HepG2 (cell line): ENCODE measurements at regions not wholly inside any gene's neighbourhood (a gene's known extent, or its start where the extent isn't known, plus 50 kb on each side); places are given as distances from the start of the nearest gene placed in this dataset.

Experiments used
- ATAC-seq: fragments of 200-7000 bp; cut with Tn5 transposase; 3 replicates; pipeline ENCODE4 v1.9.1; 2020; ENCODE audit warnings: mild to moderate bottlenecking, moderate library complexity
- BruUV-seq: library from RNA; stranded (reverse); fragments of 400-500 nt; replicated peaks from 2 replicates; lab custom pipeline; 2021; lab: Mats Ljungman, UMichigan
- CTCF ChIA-PET: fragments of 300-600 bp; formaldehyde crosslinking; extraction: SDS; loops from one replicate; lab custom pipeline; 2021; ENCODE audit warnings: low total read pairs, inconsistent platforms, low intra/inter-chr PET ratio; lab: Yijun Ruan, JAX
- POLR2A ChIA-PET: fragments of 350-600 bp; sonication (Branson Sonifier 250); formaldehyde crosslinking; loops from one replicate; lab custom pipeline; 2020; ENCODE audit warnings: antibody characterized with exemption, inconsistent platforms; lab: Yijun Ruan, JAX
- DNase-seq: peaks from one replicate; pipeline ENCODE4 v3.0.0-alpha.2; 2015; ENCODE audit warnings: low spot score
- FAIRE-seq: peaks from 3 replicates; lab custom pipeline; 2011; peaks lifted over from hg19 to GRCh38; lab: Jason Lieb, UNC
- H2AFZ ChIP-seq: one replicate; pipeline ENCODE4 v1.6.1; 2011; ENCODE audit warnings: low read length, inconsistent platforms
- H3K27ac ChIP-seq: fragments of 300-600 bp; 3 replicates; pipeline ENCODE4 v1.8.0; 2011; ENCODE audit warnings: mixed run types, mild to moderate bottlenecking, mixed read lengths, low read length, inconsistent platforms; ENCODE audit not compliant: insufficient read depth; ENCODE audit errors: extremely low read length
- H3K27me3 ChIP-seq, 2 experiments: fragments of 200-600 bp in 1 of 2; 2 replicates in 1 of 2; 3 replicates in 1 of 2; pipeline versions ENCODE4 v1.6.0 to v1.8.0; 2011; ENCODE audit warnings: low read length in 2 of 2, mild to moderate bottlenecking in 2 of 2, moderate library complexity in 2 of 2, inconsistent platforms in 1 of 2; ENCODE audit not compliant: insufficient read depth in 2 of 2, control insufficient read depth in 1 of 2
- H3K36me3 ChIP-seq, 2 experiments: fragments of 200-600 bp in 1 of 2; replicated peaks in 1 of 2; 2 replicates in 1 of 2; 3 replicates in 1 of 2; pipeline versions ENCODE4 v1.5.1 to v1.8.0; 2011; ENCODE audit warnings: low read length in 2 of 2, inconsistent platforms in 1 of 2; ENCODE audit not compliant: insufficient read depth in 2 of 2, control insufficient read depth in 1 of 2
- H3K4me1 ChIP-seq: 2 replicates; pipeline ENCODE4 v1.5.1; 2012; ENCODE audit warnings: low read length, inconsistent platforms; ENCODE audit not compliant: insufficient read depth
- H3K4me2 ChIP-seq: 2 replicates; pipeline ENCODE4 v1.6.0; 2011; ENCODE audit warnings: low read depth, low read length, inconsistent platforms
- H3K4me3 ChIP-seq, 3 experiments: fragments of 200-600 bp in 1 of 3; sonication (generic), shearing (Covaris generic) in 1 of 3; replicated peaks in 1 of 3; 2 replicates each; pipeline ENCODE4 v1.5.1; 2011 to 2016; ENCODE audit warnings: low read length in 3 of 3, inconsistent platforms in 2 of 3, low read depth in 2 of 3, mild to moderate bottlenecking in 2 of 3, control low read depth in 1 of 3, mixed read lengths in 1 of 3; ENCODE audit not compliant: insufficient read depth in 1 of 3
- H3K79me2 ChIP-seq: one replicate; pipeline ENCODE4 v1.6.1; 2011; ENCODE audit warnings: low read length, inconsistent platforms; ENCODE audit not compliant: insufficient read depth
- H3K9ac ChIP-seq: 2 replicates; pipeline ENCODE4 v1.6.0; 2011; ENCODE audit warnings: mild to moderate bottlenecking, low read depth, low read length, inconsistent platforms; ENCODE audit not compliant: insufficient read depth
- H3K9me3 ChIP-seq: 2 replicates; pipeline ENCODE4 v1.5.1; 2012; ENCODE audit warnings: mild to moderate bottlenecking, low read length
- H4K20me1 ChIP-seq: 2 replicates; pipeline ENCODE4 v1.6.0; 2011; ENCODE audit warnings: inconsistent platforms, mild to moderate bottlenecking, low read length, moderate library complexity; ENCODE audit not compliant: insufficient read depth
- BCL6 ChIP-seq: IDR thresholded peaks from 2 replicates; pipeline ENCODE4 v1.6.1; 2016; ENCODE audit warnings: missing genetic modification reagents, missing compliant biosample characterization
- ELF4 ChIP-seq: sonication (generic); formaldehyde crosslinking; IDR thresholded peaks from 2 replicates; pipeline ENCODE4 v1.5.0; 2020; ENCODE audit warnings: missing genetic modification reagents, mild to moderate bottlenecking, moderate library complexity, borderline replicate concordance
- ONECUT2 ChIP-seq: sonication (generic); formaldehyde crosslinking; IDR thresholded peaks from 2 replicates; pipeline ENCODE4 v1.4.0; 2020; ENCODE audit warnings: missing genetic modification reagents
- SETDB1 ChIP-seq: sonication (generic); formaldehyde crosslinking; IDR thresholded peaks from 2 replicates; pipeline ENCODE4 v1.5.1; 2020; ENCODE audit warnings: missing genetic modification reagents, mild to moderate bottlenecking, borderline replicate concordance
- ZFP90 ChIP-seq: sonication (generic); formaldehyde crosslinking; IDR thresholded peaks from 2 replicates; pipeline ENCODE4 v1.8.0; 2022; ENCODE audit warnings: missing genetic modification reagents, mild to moderate bottlenecking, inconsistent platforms, borderline replicate concordance
- ZNF230 ChIP-seq: sonication (generic); formaldehyde crosslinking; IDR thresholded peaks from 2 replicates; pipeline ENCODE4 v1.4.0; 2020; ENCODE audit warnings: mild to moderate bottlenecking, missing genetic modification reagents
- ZNF724P ChIP-seq: sonication (generic); formaldehyde crosslinking; IDR thresholded peaks from 2 replicates; pipeline ENCODE4 v1.8.0; 2022; ENCODE audit warnings: missing genetic modification reagents, borderline replicate concordance
- WGBS: methylation state at CpG from one replicate; pipeline ENCODE4 v1.1.6; 2017; ENCODE audit warnings: low lambda C conversion rate; 5-methylcytosine and 5-hydroxymethylcytosine counted together
- in situ Hi-C: cut with HindIII; loops from 2 replicates; pipeline ENCODE4 v1.10.0; 2017; ENCODE audit warnings: low pct_unique_long_range_greater_than_20kb; ENCODE audit not compliant: extremely low pct_ligation_motif_present
- intact Hi-C: fragments of 100-400 bp; cut with micrococcal nuclease; formaldehyde crosslinking; loops from one replicate; pipeline ENCODE4 v1.10.0; 2022; ENCODE audit not compliant: unreplicated experiment
- TF ChIP-seq, protein P1 (sequence below): sonication (generic); formaldehyde crosslinking; IDR thresholded peaks from 2 replicates; pipeline ENCODE4 v1.8.0; 2022; ENCODE audit warnings: mild to moderate bottlenecking, missing genetic modification reagents, moderate library complexity
- TF ChIP-seq, protein P2 (sequence below): sonication (generic); formaldehyde crosslinking; IDR thresholded peaks from 2 replicates; pipeline ENCODE4 v1.5.0; 2020; ENCODE audit warnings: mild to moderate bottlenecking, missing genetic modification reagents, moderate library complexity
- TF ChIP-seq, protein P3 (sequence below): sonication (generic); formaldehyde crosslinking; IDR thresholded peaks from 2 replicates; pipeline ENCODE4 v1.4.0; 2020; ENCODE audit warnings: mild to moderate bottlenecking, missing genetic modification reagents
- TF ChIP-seq, protein P4 (sequence below): IDR thresholded peaks from 2 replicates; pipeline ENCODE4 v1.6.1; 2016; ENCODE audit warnings: missing biosample characterization, missing genetic modification reagents, low read depth

DNA sequence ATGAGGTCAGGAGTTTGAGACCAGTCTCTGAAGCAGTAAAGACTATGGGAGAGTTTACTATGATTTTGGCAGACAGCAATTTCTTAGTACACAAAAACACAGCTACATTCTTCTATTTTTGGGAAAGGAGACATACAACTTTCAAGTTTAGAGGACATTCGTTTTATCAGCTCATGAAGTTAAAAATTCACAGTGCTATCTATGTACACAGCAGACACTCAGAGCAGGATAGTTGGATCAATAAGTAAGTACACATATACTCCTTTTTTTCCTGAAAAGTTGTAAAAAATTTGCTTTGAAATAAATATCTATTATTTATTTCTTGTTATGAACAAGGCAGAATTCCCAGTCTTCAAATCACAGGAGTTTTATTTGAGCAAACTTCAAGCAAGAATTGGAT lies 159.7 kb downstream of the SERPINI1 start:
- H4K20me1 ChIP-seq, result no peaks in the 10 kb centered on the region
- no peak overlapping the region for H3K27ac ChIP-seq
- ATAC-seq (peak; percentile 46; the same call in 1 of the 3 replicates), DNase-seq (no peak), FAIRE-seq (no peak)
- H3K4me1 ChIP-seq, result no peaks in the 10 kb centered on the region
- CTCF ChIA-PET, result no interaction called here
- H3K36me3 ChIP-seq, result no peaks in the 10 kb centered on the region
- H3K9me3 ChIP-seq, result no peaks in the 10 kb centered on the region
- H3K9ac ChIP-seq, result no peak overlapping the region
- POLR2A ChIA-PET, result no interaction called here
- H2AFZ ChIP-seq, result no peak overlapping the region
- intact Hi-C loops (no loop called here), in situ Hi-C loops (no loop called here)
- no peaks in the 10 kb centered on the region for H3K79me2 ChIP-seq
- WGBS, result 0% methylated on average over 1 of the region's 1 CpG
- TF ChIP-seq SETDB1 (CRISPR knock-in tag), result no peak
- TF ChIP-seq ELF4, result no peak
- no peak for TF ChIP-seq ZNF724P
- TF ChIP-seq, protein P1, sequence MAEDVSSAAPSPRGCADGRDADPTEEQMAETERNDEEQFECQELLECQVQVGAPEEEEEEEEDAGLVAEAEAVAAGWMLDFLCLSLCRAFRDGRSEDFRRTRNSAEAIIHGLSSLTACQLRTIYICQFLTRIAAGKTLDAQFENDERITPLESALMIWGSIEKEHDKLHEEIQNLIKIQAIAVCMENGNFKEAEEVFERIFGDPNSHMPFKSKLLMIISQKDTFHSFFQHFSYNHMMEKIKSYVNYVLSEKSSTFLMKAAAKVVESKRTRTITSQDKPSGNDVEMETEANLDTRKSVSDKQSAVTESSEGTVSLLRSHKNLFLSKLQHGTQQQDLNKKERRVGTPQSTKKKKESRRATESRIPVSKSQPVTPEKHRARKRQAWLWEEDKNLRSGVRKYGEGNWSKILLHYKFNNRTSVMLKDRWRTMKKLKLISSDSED (CRISPR knock-in tag), result no peak
- TF ChIP-seq, protein P2, sequence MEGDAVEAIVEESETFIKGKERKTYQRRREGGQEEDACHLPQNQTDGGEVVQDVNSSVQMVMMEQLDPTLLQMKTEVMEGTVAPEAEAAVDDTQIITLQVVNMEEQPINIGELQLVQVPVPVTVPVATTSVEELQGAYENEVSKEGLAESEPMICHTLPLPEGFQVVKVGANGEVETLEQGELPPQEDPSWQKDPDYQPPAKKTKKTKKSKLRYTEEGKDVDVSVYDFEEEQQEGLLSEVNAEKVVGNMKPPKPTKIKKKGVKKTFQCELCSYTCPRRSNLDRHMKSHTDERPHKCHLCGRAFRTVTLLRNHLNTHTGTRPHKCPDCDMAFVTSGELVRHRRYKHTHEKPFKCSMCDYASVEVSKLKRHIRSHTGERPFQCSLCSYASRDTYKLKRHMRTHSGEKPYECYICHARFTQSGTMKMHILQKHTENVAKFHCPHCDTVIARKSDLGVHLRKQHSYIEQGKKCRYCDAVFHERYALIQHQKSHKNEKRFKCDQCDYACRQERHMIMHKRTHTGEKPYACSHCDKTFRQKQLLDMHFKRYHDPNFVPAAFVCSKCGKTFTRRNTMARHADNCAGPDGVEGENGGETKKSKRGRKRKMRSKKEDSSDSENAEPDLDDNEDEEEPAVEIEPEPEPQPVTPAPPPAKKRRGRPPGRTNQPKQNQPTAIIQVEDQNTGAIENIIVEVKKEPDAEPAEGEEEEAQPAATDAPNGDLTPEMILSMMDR, result no peak
- TF ChIP-seq ZNF230, result no peak
- TF ChIP-seq, protein P3, sequence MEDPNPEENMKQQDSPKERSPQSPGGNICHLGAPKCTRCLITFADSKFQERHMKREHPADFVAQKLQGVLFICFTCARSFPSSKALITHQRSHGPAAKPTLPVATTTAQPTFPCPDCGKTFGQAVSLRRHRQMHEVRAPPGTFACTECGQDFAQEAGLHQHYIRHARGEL (CRISPR knock-in tag), result no peak
- TF ChIP-seq BCL6 (CRISPR knock-in tag), result peak; percentile 33; the same call in 1 of the 2 replicates
- 0 out of 2 replicates have a peak, but pooled peaks have one; percentile 23 for TF ChIP-seq ONECUT2 (CRISPR knock-in tag)
- TF ChIP-seq ZFP90, result no peak
- TF ChIP-seq, protein P4, sequence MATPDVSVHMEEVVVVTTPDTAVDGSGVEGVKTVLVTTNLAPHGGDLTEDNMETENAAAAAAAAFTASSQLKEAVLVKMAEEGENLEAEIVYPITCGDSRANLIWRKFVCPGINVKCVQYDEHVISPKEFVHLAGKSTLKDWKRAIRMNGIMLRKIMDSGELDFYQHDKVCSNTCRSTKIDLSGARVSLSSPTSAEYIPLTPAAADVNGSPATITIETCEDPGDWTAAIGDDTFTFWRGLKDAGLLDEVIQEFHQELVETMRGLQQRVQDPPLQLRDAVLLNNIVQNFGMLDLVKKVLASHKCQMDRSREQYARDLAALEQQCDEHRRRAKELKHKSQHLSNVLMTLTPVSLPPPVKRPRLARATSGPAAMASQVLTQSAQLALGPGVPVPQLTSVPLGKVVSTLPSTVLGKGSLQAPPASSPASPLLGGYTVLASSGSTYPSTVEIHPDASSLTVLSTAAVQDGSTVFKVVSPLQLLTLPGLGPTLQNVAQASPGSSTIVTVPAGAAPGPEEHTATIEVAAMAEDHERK (CRISPR knock-in tag), result no peak
- BruUV-seq, result no TSS peak
- H3K27me3 ChIP-seq, result no peaks in the 10 kb centered on the region
- H3K4me2 ChIP-seq, result no peak overlapping the region
- H3K4me3 ChIP-seq, result no peak overlapping the region
